ENCODE measurements at regions not wholly inside any gene's neighbourhood (a gene's known extent, or its start where the extent isn't known, plus 50 kb on each side); places are given as distances from the start of the nearest gene placed in this dataset.

DNA sequence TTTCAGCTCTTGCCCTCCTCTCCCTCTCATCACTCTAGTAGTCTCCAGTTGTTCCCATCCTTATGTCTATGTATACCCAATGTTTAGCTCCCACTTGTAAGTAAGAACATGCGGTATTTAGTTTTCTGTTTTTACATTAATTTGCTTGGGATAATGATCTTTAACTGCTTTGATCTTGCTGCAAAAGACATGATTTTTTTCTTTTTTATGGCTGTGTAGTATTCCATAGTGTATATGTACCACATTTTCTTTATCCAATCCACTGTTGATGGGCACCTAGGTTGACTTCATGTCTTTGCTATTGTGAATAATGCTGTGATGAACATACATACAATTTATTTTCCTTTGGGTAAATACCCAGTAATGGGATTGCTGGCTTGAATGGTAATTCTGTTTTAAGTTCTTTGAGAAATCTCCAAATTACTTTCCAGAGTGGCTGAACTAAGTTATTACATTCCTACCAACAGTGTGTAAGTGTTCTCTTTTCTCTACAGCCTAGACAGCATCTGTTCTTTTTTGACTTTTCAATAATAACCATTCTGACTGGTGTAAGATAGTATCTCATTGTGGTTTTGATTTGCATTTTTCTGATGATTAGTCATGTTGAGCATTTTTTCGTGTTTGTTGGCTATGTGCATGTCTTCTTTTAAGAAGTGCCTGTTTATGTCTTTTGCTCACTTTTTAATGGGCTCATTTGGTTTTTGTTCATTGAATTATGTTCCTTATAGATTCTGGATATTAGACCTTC, 179.6 kb upstream of the SLC39A10 start (continued):
- TF ChIP-seq PBX3 (IDR thresholded peaks at IDR 0.05), result peak; percentile 97
- peak; percentile 57; the same call in 1 of the 2 replicates for TF ChIP-seq RXRA (IDR thresholded peaks at IDR 0.05; ENCODE audit: borderline replicate concordance, low read depth)

DNA sequence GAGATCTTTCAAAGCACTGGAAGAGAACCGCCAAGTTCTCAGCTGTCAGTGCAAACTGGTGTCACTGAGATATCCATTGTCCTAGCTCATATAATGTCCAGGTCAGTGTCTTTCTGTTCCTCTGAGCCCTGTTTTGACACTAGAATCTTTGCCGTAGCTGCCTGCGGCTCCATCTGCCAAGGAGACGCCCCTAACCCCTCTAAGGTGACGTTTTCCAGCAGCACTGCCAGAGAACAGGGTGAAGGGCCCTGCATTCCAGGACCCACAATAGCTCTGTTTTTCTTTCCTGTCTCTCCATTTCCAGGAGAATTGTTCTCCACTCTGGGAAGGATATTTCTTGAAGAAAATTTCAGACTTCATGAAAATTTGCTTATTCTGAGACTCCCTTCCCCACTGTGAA, 181.7 kb upstream of the SLC39A10 start:
- Histone ChIP-seq H3K4me1 (ENCODE audit: control insufficient read depth in 1 of 2, insufficient read depth in 2 of 2, low read depth in 1 of 2, low read length in 1 of 2) (peaks cover 0 to 2% of the 10 kb centered on the region in 2 experiments; a peak in 1 of 4 replicates), H3K27me3 (ENCODE audit: insufficient read depth) (no peaks in the 10 kb centered on the region), H4K20me1 (ENCODE audit: insufficient read depth) (no peaks in the 10 kb centered on the region; the same call in 1 of the 2 replicates), H3K9me2 (no peaks in the 10 kb centered on the region), H3K4me3 (ENCODE audit: low read depth in 2 of 2, low read length in 1 of 2) (no peak overlapping the region), H3K27ac (ENCODE audit: low read depth in 2 of 2, low read length in 1 of 2) (no peak overlapping the region), H2AFZ (ENCODE audit: low read depth) (no peak overlapping the region), H3K4me2 (no peak overlapping the region), H3K9me3 (no peaks in the 10 kb centered on the region), H3K79me2 (ENCODE audit: insufficient read depth) (no peaks in the 10 kb centered on the region), H3K9ac (no peak overlapping the region), H3F3A (replicated peaks; ENCODE audit: insufficient read depth) (peaks cover 20% of the 10 kb centered on the region), H3K36me3 (replicated peaks in 1 of 2; ENCODE audit: control insufficient read depth in 1 of 2, insufficient read depth in 2 of 2, low read length in 1 of 2) (no peaks in the 10 kb centered on the region)
- CTCF ChIA-PET, result no interaction called here
- TF ChIP-seq FOXM1 (IDR thresholded peaks at IDR 0.05; ENCODE audit: low read depth), result no peak
- TF ChIP-seq, protein P1, sequence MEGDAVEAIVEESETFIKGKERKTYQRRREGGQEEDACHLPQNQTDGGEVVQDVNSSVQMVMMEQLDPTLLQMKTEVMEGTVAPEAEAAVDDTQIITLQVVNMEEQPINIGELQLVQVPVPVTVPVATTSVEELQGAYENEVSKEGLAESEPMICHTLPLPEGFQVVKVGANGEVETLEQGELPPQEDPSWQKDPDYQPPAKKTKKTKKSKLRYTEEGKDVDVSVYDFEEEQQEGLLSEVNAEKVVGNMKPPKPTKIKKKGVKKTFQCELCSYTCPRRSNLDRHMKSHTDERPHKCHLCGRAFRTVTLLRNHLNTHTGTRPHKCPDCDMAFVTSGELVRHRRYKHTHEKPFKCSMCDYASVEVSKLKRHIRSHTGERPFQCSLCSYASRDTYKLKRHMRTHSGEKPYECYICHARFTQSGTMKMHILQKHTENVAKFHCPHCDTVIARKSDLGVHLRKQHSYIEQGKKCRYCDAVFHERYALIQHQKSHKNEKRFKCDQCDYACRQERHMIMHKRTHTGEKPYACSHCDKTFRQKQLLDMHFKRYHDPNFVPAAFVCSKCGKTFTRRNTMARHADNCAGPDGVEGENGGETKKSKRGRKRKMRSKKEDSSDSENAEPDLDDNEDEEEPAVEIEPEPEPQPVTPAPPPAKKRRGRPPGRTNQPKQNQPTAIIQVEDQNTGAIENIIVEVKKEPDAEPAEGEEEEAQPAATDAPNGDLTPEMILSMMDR (IDR thresholded peaks at IDR 0.05), result no peak
- TF ChIP-seq MEF2A (IDR thresholded peaks at IDR 0.05; ENCODE audit: borderline replicate concordance, low read depth), result no peak
- TF ChIP-seq USF2 (IDR thresholded peaks at IDR 0.05; ENCODE audit: borderline replicate concordance, low read depth, low read length), result no peak
- no peak for TF ChIP-seq NFIC (IDR thresholded peaks at IDR 0.05; ENCODE audit: borderline replicate concordance)
- TF ChIP-seq GATA2 (CRISPR knock-in tag; IDR thresholded peaks at IDR 0.05), result no peak
- no peak for TF ChIP-seq FOSL2 (IDR thresholded peaks at IDR 0.05; ENCODE audit: borderline replicate concordance, low read depth)
- TF ChIP-seq RFX5 (IDR thresholded peaks at IDR 0.05; ENCODE audit: low read length), result no peak
- TF ChIP-seq, protein P2, sequence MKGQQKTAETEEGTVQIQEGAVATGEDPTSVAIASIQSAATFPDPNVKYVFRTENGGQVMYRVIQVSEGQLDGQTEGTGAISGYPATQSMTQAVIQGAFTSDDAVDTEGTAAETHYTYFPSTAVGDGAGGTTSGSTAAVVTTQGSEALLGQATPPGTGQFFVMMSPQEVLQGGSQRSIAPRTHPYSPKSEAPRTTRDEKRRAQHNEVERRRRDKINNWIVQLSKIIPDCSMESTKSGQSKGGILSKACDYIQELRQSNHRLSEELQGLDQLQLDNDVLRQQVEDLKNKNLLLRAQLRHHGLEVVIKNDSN (IDR thresholded peaks at IDR 0.05; ENCODE audit: borderline replicate concordance, low read depth), result no peak
- TF ChIP-seq RAD21 (IDR thresholded peaks at IDR 0.05; ENCODE audit: low read length), result no peak
- TF ChIP-seq TEAD4 (IDR thresholded peaks at IDR 0.05; ENCODE audit: borderline replicate concordance, insufficient read depth), result no peak
- TF ChIP-seq EP300 (IDR thresholded peaks at IDR 0.05; ENCODE audit: borderline replicate concordance in 1 of 2, low read depth in 1 of 2, low read length in 1 of 2), result no peak
- no peak for TF ChIP-seq JUND (IDR thresholded peaks at IDR 0.05)
- TF ChIP-seq POLR2AphosphoS5 (IDR thresholded peaks at IDR 0.05; ENCODE audit: low read depth, low read length), result no peak
- no peak for TF ChIP-seq RCOR1 (IDR thresholded peaks at IDR 0.05; ENCODE audit: low read length)
- POLR2A ChIA-PET, result no interaction called here
- DNase-seq, result no peak
- 74% methylated on average over 5 of the region's 5 CpGs for WGBS (ENCODE audit: low lambda C conversion rate)
